ENCODE measurements at regions not wholly inside any gene's neighbourhood (a gene's known extent, or its start where the extent isn't known, plus 50 kb on each side); places are given as distances from the start of the nearest gene placed in this dataset.

- TF ChIP-seq ZNF565 (CRISPR knock-in tag; conservative IDR thresholded peaks at IDR 0.05; ENCODE audit: low read depth) (no peak), BACH2 (CRISPR knock-in tag; IDR thresholded peaks at IDR 0.05; ENCODE audit: borderline replicate concordance) (no peak)
Observed at GRCh38 chr1:30234091-30234490, 489.3 kb downstream of the MATN1 start.
